ENCODE measurements at regions not wholly inside any gene's neighbourhood (a gene's known extent, or its start where the extent isn't known, plus 50 kb on each side); places are given as distances from the start of the nearest gene placed in this dataset.

GRCh38 chr1:238404481-238404880 is 513.8 kb upstream of the ZP4 start (continued):
- no peak for TF ChIP-seq POU6F1 (CRISPR knock-in tag; IDR thresholded peaks at IDR 0.05; ENCODE audit: borderline replicate concordance, low read depth)

GRCh38 chr1:238401144-238401543 is 510.4 kb upstream of the ZP4 start:
- TF ChIP-seq SNAI2 (CRISPR knock-in tag; IDR thresholded peaks at IDR 0.05) (no peak), ZC3H10 (CRISPR knock-in tag; IDR thresholded peaks at IDR 0.05) (no peak), BACH2 (CRISPR knock-in tag; IDR thresholded peaks at IDR 0.05; ENCODE audit: borderline replicate concordance) (no peak), PPARA (CRISPR knock-in tag; IDR thresholded peaks at IDR 0.05; ENCODE audit: borderline replicate concordance) (no peak), TOX (CRISPR knock-in tag; IDR thresholded peaks at IDR 0.05; ENCODE audit: borderline replicate concordance) (no peak), ZNF565 (CRISPR knock-in tag; conservative IDR thresholded peaks at IDR 0.05; ENCODE audit: low read depth) (no peak), ZNF70 (CRISPR knock-in tag; IDR thresholded peaks at IDR 0.05) (no peak), ZFP3 (CRISPR knock-in tag; IDR thresholded peaks at IDR 0.05) (no peak), CSDC2 (CRISPR knock-in tag; IDR thresholded peaks at IDR 0.05) (no peak), OSR1 (CRISPR knock-in tag; IDR thresholded peaks at IDR 0.05) (no peak)
- no peak for ATAC-seq

- TF ChIP-seq ZFP30 (CRISPR knock-in tag; IDR thresholded peaks at IDR 0.05) (no peak), PATZ1 (CRISPR knock-in tag; IDR thresholded peaks at IDR 0.05; ENCODE audit: borderline replicate concordance) (no peak), TCF4 (CRISPR knock-in tag; IDR thresholded peaks at IDR 0.05; ENCODE audit: borderline replicate concordance) (no peak), TSHZ2 (CRISPR knock-in tag; IDR thresholded peaks at IDR 0.05) (no peak), PPARA (CRISPR knock-in tag; IDR thresholded peaks at IDR 0.05; ENCODE audit: borderline replicate concordance) (no peak), ARNTL (CRISPR knock-in tag; IDR thresholded peaks at IDR 0.05; ENCODE audit: borderline replicate concordance, low read depth) (no peak), ESRRG (CRISPR knock-in tag; IDR thresholded peaks at IDR 0.05) (no peak), POU6F1 (CRISPR knock-in tag; IDR thresholded peaks at IDR 0.05; ENCODE audit: borderline replicate concordance, low read depth) (no peak), TOX (CRISPR knock-in tag; IDR thresholded peaks at IDR 0.05; ENCODE audit: borderline replicate concordance) (no peak), CSDC2 (CRISPR knock-in tag; IDR thresholded peaks at IDR 0.05) (no peak), ZC3H10 (CRISPR knock-in tag; IDR thresholded peaks at IDR 0.05) (no peak), RARB (CRISPR knock-in tag; IDR thresholded peaks at IDR 0.05) (no peak), ZNF565 (CRISPR knock-in tag; conservative IDR thresholded peaks at IDR 0.05; ENCODE audit: low read depth) (no peak), GLIS3 (CRISPR knock-in tag; IDR thresholded peaks at IDR 0.05) (no peak), ZNF8 (CRISPR knock-in tag; IDR thresholded peaks at IDR 0.05) (no peak), CREB5 (CRISPR knock-in tag; IDR thresholded peaks at IDR 0.05; ENCODE audit: low read depth) (no peak), ZNF70 (CRISPR knock-in tag; IDR thresholded peaks at IDR 0.05) (no peak)
- ATAC-seq, result peak; percentile 22; the same call in 1 of the 3 replicates
Observed at GRCh38 chr1:238399558-238399957, 508.8 kb upstream of the ZP4 start.

All from SK-N-SH treated with all-trans-retinoic acid at 6 μM for 48 hours (cell line).